ENCODE measurements at regions not wholly inside any gene's neighbourhood (a gene's known extent, or its start where the extent isn't known, plus 50 kb on each side); places are given as distances from the start of the nearest gene placed in this dataset.

- no peak for TF ChIP-seq CTCF (IDR thresholded peaks at IDR 0.05; ENCODE audit: borderline replicate concordance, control extremely low read depth, extremely low read depth, insufficient read depth, missing control alignments)
- DNase-seq (ENCODE audit: low spot score), result no peak
- in situ Hi-C loops (cut with MboI; ENCODE audit: low sequenced_read_pairs, unreplicated experiment), result no loop called here
Measured at GRCh38 chr1:87560137-87560536, 231.5 kb downstream of the LMO4 start.

DNA sequence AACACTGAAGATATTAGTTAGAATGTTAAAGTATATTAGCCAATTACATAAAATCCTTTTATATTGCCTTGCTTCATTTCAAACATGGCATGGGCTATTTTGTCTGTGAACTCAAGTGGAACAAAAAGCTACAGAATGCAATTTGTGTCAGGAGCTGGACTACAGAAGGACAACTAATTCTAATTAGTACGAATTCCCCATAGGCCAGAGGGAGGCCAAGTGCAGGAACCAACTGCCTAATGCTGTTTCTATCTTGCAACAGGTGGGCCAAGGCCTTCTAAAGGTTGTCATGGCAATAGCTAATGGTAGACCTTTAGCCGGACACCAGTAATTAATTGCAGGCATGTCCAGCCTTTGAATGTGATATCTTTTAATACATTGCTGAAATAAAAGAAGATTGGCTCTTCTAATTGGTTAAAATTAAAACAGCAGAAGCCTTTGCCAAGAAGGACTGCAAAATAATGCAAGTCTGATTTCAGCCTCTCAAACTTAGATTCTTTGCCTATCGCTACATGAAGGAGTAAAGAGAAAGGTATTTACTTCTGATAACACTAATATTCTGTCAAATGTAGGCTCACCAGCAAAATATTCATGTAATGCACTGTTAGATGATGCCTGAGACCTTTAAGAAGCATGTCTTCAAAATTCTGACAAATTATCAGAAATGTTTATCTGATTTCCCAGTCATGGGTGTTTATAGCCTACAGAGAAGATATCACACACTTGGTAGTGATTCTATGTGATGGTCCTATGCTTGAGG is 232.1 kb downstream of the LMO4 start:
- DNase-seq (ENCODE audit: low spot score), result no peak
- no peak for TF ChIP-seq CTCF (IDR thresholded peaks at IDR 0.05; ENCODE audit: borderline replicate concordance, control extremely low read depth, extremely low read depth, insufficient read depth, missing control alignments)
- in situ Hi-C loops (cut with MboI; ENCODE audit: low sequenced_read_pairs, unreplicated experiment), result no loop called here

DNA sequence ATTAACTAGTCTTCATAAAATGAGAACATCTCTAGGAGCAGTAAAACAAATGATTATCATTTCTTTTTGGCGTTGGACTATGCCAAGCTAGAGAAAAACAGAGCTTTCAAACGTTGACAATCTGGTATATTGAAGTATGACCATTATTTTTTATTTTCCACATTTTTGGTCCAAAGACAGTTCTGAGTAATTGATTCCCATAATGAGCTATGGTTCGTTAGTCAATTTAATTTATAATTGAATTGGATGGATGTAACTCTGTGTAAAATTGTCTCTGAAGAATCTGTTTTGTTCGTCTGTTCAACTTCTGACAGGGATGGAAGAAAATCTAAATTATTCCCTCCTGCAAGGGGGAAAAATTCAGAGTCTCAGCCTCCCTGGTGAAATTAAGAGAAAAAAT is 234.5 kb downstream of the LMO4 start:
- no peak for DNase-seq (ENCODE audit: low spot score)
- no peak for TF ChIP-seq CTCF (IDR thresholded peaks at IDR 0.05; ENCODE audit: borderline replicate concordance, control extremely low read depth, extremely low read depth, insufficient read depth, missing control alignments)
- in situ Hi-C loops (cut with MboI; ENCODE audit: low sequenced_read_pairs, unreplicated experiment), result no loop called here

GRCh38 chr1:87565861-87566260 is 237.2 kb downstream of the LMO4 start:
- in situ Hi-C loops (cut with MboI; ENCODE audit: low sequenced_read_pairs, unreplicated experiment), result no loop called here
- no peak for DNase-seq (ENCODE audit: low spot score)
- TF ChIP-seq CTCF (IDR thresholded peaks at IDR 0.05; ENCODE audit: borderline replicate concordance, control extremely low read depth, extremely low read depth, insufficient read depth, missing control alignments), result no peak

DNA sequence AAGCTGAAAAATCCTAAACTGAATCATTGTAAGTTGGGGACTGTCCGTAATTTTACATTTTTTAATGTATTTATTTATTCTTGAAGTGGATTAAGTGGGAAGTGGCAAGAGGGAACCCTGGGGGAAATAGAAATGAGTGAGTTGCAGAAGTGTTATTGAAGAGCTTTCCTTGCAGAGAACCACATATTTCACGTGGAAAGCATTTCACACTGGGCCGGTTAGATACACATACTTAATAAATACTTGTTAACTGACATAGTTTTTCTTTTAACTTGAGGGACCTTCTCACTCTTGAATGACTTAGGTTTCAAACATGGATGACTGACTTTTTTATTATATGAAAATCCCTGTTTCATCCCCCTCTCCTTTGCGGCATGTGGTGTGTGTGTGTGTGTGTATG is 239.3 kb downstream of the LMO4 start:
- no peak for TF ChIP-seq CTCF (IDR thresholded peaks at IDR 0.05; ENCODE audit: borderline replicate concordance, control extremely low read depth, extremely low read depth, insufficient read depth, missing control alignments)
- in situ Hi-C loops (cut with MboI; ENCODE audit: low sequenced_read_pairs, unreplicated experiment), result no loop called here
- no peak for DNase-seq (ENCODE audit: low spot score)

DNA sequence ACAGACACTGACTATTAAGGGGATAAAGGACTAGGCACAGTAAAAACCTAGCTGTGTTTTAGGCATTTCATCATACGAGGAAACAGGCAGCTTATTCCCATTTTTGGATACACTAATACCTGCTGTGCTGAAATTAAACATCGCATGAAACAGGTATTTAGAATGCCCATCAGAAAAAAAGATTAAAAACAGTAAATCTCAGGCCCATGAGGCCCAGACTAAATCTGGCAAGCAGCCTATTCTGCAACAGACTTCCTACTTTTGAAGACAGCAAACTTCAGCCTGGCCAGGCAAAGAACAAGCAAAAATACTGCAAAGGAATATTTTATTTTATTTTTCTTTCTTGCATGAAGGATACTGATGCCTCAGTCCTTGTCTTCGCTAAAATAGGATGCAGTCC is 240.2 kb downstream of the LMO4 start:
- TF ChIP-seq CTCF (IDR thresholded peaks at IDR 0.05; ENCODE audit: borderline replicate concordance, control extremely low read depth, extremely low read depth, insufficient read depth, missing control alignments), result no peak
- in situ Hi-C loops (cut with MboI; ENCODE audit: low sequenced_read_pairs, unreplicated experiment), result no loop called here
- DNase-seq (ENCODE audit: low spot score), result no peak
